ENCODE measurements at regions not wholly inside any gene's neighbourhood (a gene's known extent, or its start where the extent isn't known, plus 50 kb on each side); places are given as distances from the start of the nearest gene placed in this dataset.

GRCh38 chr5:108623826-108624225, 123.9 kb upstream of the FER start:
- no peaks in the 10 kb centered on the region for H3K27me3 ChIP-seq (ENCODE audit: control insufficient read depth in 2 of 2, insufficient read depth in 2 of 2, low read length in 2 of 2)
- no peak overlapping the region for H3K27ac ChIP-seq (ENCODE audit: low read depth, low read length)
- Mint-ChIP-seq H3K4me1 (no peaks in the 10 kb centered on the region), H3K27me3 (peaks cover 2 to 11% (median 6%) of the 10 kb centered on the region in 5 donors), H3K27ac (no peak overlapping the region), H3K4me3 (no peak overlapping the region), H3K9me3 (peaks cover 0 to 1% (median 0%) of the 10 kb centered on the region in 11 donors), H3K36me3 (no peaks in the 10 kb centered on the region)
- no peak for ATAC-seq
- ChIA-PET POLR2A (no interaction called here), CTCF (interaction anchor here (0.7 kb wide), 1 partner anchor 362 kb away, joined by 3 read pairs; no protein-coding TSS in a partner anchor)
- H3K4me3 ChIP-seq (ENCODE audit: low read length): no peak overlapping the region
- H3K36me3 ChIP-seq (ENCODE audit: control insufficient read depth in 2 of 3, insufficient read depth in 3 of 3, low read length in 3 of 3): no peaks in the 10 kb centered on the region
- intact Hi-C loops (cut with micrococcal nuclease): no loop called here
- no peaks in the 10 kb centered on the region for H3K9me3 ChIP-seq (ENCODE audit: control insufficient read depth in 2 of 3, low read length in 3 of 3)
- DNase-seq: no peak
- no peaks in the 10 kb centered on the region for H3K4me1 ChIP-seq (ENCODE audit: control insufficient read depth in 2 of 2, insufficient read depth in 2 of 2, low read length in 2 of 2)

- peaks cover 0 to 5% (median 3%) of the 10 kb centered on the region in 11 donors for H3K9me3 Mint-ChIP-seq
- H3K4me3 Mint-ChIP-seq: no peak overlapping the region
- no peaks in the 10 kb centered on the region for H3K4me1 Mint-ChIP-seq
- ATAC-seq: no peak
- DNase-seq: no peak
- H3K27ac Mint-ChIP-seq: no peak overlapping the region
- H3K27me3 Mint-ChIP-seq: peaks cover 0 to 16% (median 12%) of the 10 kb centered on the region in 5 donors
- intact Hi-C loops (cut with micrococcal nuclease): no loop called here
- no peaks in the 10 kb centered on the region for H3K36me3 ChIP-seq (ENCODE audit: control insufficient read depth in 2 of 3, insufficient read depth in 3 of 3, low read length in 3 of 3)
- H3K27ac ChIP-seq (ENCODE audit: low read depth, low read length): no peak overlapping the region
- no peaks in the 10 kb centered on the region for H3K9me3 ChIP-seq (ENCODE audit: control insufficient read depth in 2 of 3, low read length in 3 of 3)
- H3K36me3 Mint-ChIP-seq: no peaks in the 10 kb centered on the region
- H3K4me3 ChIP-seq (ENCODE audit: low read length): no peak overlapping the region
- no peaks in the 10 kb centered on the region for H3K27me3 ChIP-seq (ENCODE audit: control insufficient read depth in 2 of 2, insufficient read depth in 2 of 2, low read length in 2 of 2)
- ChIA-PET CTCF (no interaction called here), POLR2A (no interaction called here)
- H3K4me1 ChIP-seq (ENCODE audit: control insufficient read depth in 2 of 2, insufficient read depth in 2 of 2, low read length in 2 of 2): no peaks in the 10 kb centered on the region
Observed at GRCh38 chr5:108620516-108620915, 127.2 kb upstream of the FER start.

- Histone ChIP-seq H3K4me1 (ENCODE audit: control insufficient read depth in 2 of 2, insufficient read depth in 2 of 2, low read length in 2 of 2) (no peaks in the 10 kb centered on the region), H3K27ac (ENCODE audit: low read depth, low read length) (no peak overlapping the region), H3K36me3 (ENCODE audit: control insufficient read depth in 2 of 3, insufficient read depth in 3 of 3, low read length in 3 of 3) (no peaks in the 10 kb centered on the region), H3K4me3 (ENCODE audit: low read length) (no peak overlapping the region), H3K27me3 (ENCODE audit: control insufficient read depth in 2 of 2, insufficient read depth in 2 of 2, low read length in 2 of 2) (no peaks in the 10 kb centered on the region), H3K9me3 (ENCODE audit: control insufficient read depth in 2 of 3, low read length in 3 of 3) (no peaks in the 10 kb centered on the region)
- H3K36me3 Mint-ChIP-seq: no peaks in the 10 kb centered on the region
- intact Hi-C loops (cut with micrococcal nuclease): no loop called here
- ChIA-PET POLR2A (no interaction called here), CTCF (no interaction called here)
- H3K27me3 Mint-ChIP-seq: peaks cover 0 to 17% (median 12%) of the 10 kb centered on the region in 5 donors
- H3K9me3 Mint-ChIP-seq: peaks cover 0 to 6% (median 3%) of the 10 kb centered on the region in 11 donors
- no peak overlapping the region for H3K27ac Mint-ChIP-seq
- no peak for DNase-seq
- no peaks in the 10 kb centered on the region for H3K4me1 Mint-ChIP-seq
- ATAC-seq: no peak
- no peak overlapping the region for H3K4me3 Mint-ChIP-seq
Observed at GRCh38 chr5:108619815-108620214, 127.9 kb upstream of the FER start.

- no peaks in the 10 kb centered on the region for H3K9me3 ChIP-seq (ENCODE audit: control insufficient read depth in 2 of 3, low read length in 3 of 3)
- ATAC-seq (no peak), DNase-seq (no peak)
- no peaks in the 10 kb centered on the region for H3K4me1 Mint-ChIP-seq
- intact Hi-C loops (cut with micrococcal nuclease): no loop called here
- peaks cover 0 to 13% (median 3%) of the 10 kb centered on the region in 11 donors for H3K9me3 Mint-ChIP-seq
- ChIA-PET POLR2A (no interaction called here), CTCF (no interaction called here)
- no peaks in the 10 kb centered on the region for H3K27me3 ChIP-seq (ENCODE audit: control insufficient read depth in 2 of 2, insufficient read depth in 2 of 2, low read length in 2 of 2)
- no peak overlapping the region for H3K4me3 Mint-ChIP-seq
- peaks cover 0 to 22% (median 12%) of the 10 kb centered on the region in 5 donors for H3K27me3 Mint-ChIP-seq
- no peaks in the 10 kb centered on the region for H3K36me3 ChIP-seq (ENCODE audit: control insufficient read depth in 2 of 3, insufficient read depth in 3 of 3, low read length in 3 of 3)
- H3K4me3 ChIP-seq (ENCODE audit: low read length): no peak overlapping the region
- no peak overlapping the region for H3K27ac Mint-ChIP-seq
- peaks cover 0 to 4% (median 0%) of the 10 kb centered on the region in 5 donors for H3K36me3 Mint-ChIP-seq
- H3K4me1 ChIP-seq (ENCODE audit: control insufficient read depth in 2 of 2, insufficient read depth in 2 of 2, low read length in 2 of 2): no peaks in the 10 kb centered on the region
- no peak overlapping the region for H3K27ac ChIP-seq (ENCODE audit: low read depth, low read length)
Observed at GRCh38 chr5:108617467-108618435, 129.9 kb upstream of the FER start.

GRCh38 chr5:108615216-108615615, 132.5 kb upstream of the FER start:
- ChIA-PET POLR2A (no interaction called here), CTCF (no interaction called here)
- Mint-ChIP-seq H3K36me3 (peaks cover 0 to 6% (median 0%) of the 10 kb centered on the region in 5 donors), H3K9me3 (peaks cover 0 to 27% (median 7%) of the 10 kb centered on the region in 11 donors), H3K27ac (no peak overlapping the region), H3K4me1 (no peaks in the 10 kb centered on the region), H3K27me3 (peaks cover 0 to 29% (median 16%) of the 10 kb centered on the region in 5 donors), H3K4me3 (no peak overlapping the region)
- Histone ChIP-seq H3K9me3 (ENCODE audit: control insufficient read depth in 2 of 3, low read length in 3 of 3) (no peaks in the 10 kb centered on the region), H3K27me3 (ENCODE audit: control insufficient read depth in 2 of 2, insufficient read depth in 2 of 2, low read length in 2 of 2) (no peaks in the 10 kb centered on the region), H3K36me3 (ENCODE audit: control insufficient read depth in 2 of 3, insufficient read depth in 3 of 3, low read length in 3 of 3) (no peaks in the 10 kb centered on the region), H3K27ac (ENCODE audit: low read depth, low read length) (no peak overlapping the region), H3K4me1 (ENCODE audit: control insufficient read depth in 2 of 2, insufficient read depth in 2 of 2, low read length in 2 of 2) (no peaks in the 10 kb centered on the region), H3K4me3 (ENCODE audit: low read length) (no peak overlapping the region)
- intact Hi-C loops (cut with micrococcal nuclease): no loop called here
- DNase-seq (no peak), ATAC-seq (no peak)

- no peaks in the 10 kb centered on the region for H3K4me1 ChIP-seq (ENCODE audit: control insufficient read depth in 2 of 2, insufficient read depth in 2 of 2, low read length in 2 of 2)
Observed at GRCh38 chr5:108607421-108607820, 140.3 kb upstream of the FER start.

GRCh38 chr5:108606185-108606584, 141.5 kb upstream of the FER start:
- Mint-ChIP-seq H3K9me3 (peaks cover 0 to 9% (median 3%) of the 10 kb centered on the region in 11 donors), H3K27me3 (peaks cover 0 to 15% (median 4%) of the 10 kb centered on the region in 5 donors), H3K27ac (no peak overlapping the region), H3K4me3 (no peak overlapping the region), H3K36me3 (no peaks in the 10 kb centered on the region), H3K4me1 (peaks cover 0 to 5% (median 0%) of the 10 kb centered on the region in 7 donors)
- DNase-seq (no peak), ATAC-seq (no peak)
- CTCF ChIA-PET: no interaction called here
- H3K4me3 ChIP-seq (ENCODE audit: low read length): no peak overlapping the region
- intact Hi-C loops (cut with micrococcal nuclease): no loop called here
- no peaks in the 10 kb centered on the region for H3K27me3 ChIP-seq (ENCODE audit: control insufficient read depth in 2 of 2, insufficient read depth in 2 of 2, low read length in 2 of 2)
- H3K36me3 ChIP-seq (ENCODE audit: control insufficient read depth in 2 of 3, insufficient read depth in 3 of 3, low read length in 3 of 3): no peaks in the 10 kb centered on the region
- POLR2A ChIA-PET: no interaction called here
- H3K4me1 ChIP-seq (ENCODE audit: control insufficient read depth in 2 of 2, insufficient read depth in 2 of 2, low read length in 2 of 2): no peaks in the 10 kb centered on the region
- H3K9me3 ChIP-seq (ENCODE audit: control insufficient read depth in 2 of 3, low read length in 3 of 3): no peaks in the 10 kb centered on the region
- H3K27ac ChIP-seq (ENCODE audit: low read depth, low read length): no peak overlapping the region

More at GRCh38 chr5:108607421-108607820, 140.3 kb upstream of the FER start:
- Histone ChIP-seq H3K27ac (ENCODE audit: low read depth, low read length) (no peak overlapping the region), H3K4me3 (ENCODE audit: low read length) (no peak overlapping the region), H3K9me3 (ENCODE audit: control insufficient read depth in 2 of 3, low read length in 3 of 3) (no peaks in the 10 kb centered on the region), H3K36me3 (ENCODE audit: control insufficient read depth in 2 of 3, insufficient read depth in 3 of 3, low read length in 3 of 3) (no peaks in the 10 kb centered on the region), H3K27me3 (ENCODE audit: control insufficient read depth in 2 of 2, insufficient read depth in 2 of 2, low read length in 2 of 2) (no peaks in the 10 kb centered on the region)
- intact Hi-C loops (cut with micrococcal nuclease): no loop called here
- no peak for ATAC-seq
- H3K9me3 Mint-ChIP-seq: peaks cover 0 to 17% (median 7%) of the 10 kb centered on the region in 11 donors
- peaks cover 0 to 16% (median 13%) of the 10 kb centered on the region in 5 donors for H3K27me3 Mint-ChIP-seq
- H3K36me3 Mint-ChIP-seq: peaks cover 0 to 6% (median 0%) of the 10 kb centered on the region in 5 donors
- H3K4me1 Mint-ChIP-seq: peaks cover 0 to 5% (median 0%) of the 10 kb centered on the region in 7 donors
- no peak for DNase-seq
- H3K27ac Mint-ChIP-seq: no peak overlapping the region
- CTCF ChIA-PET: no interaction called here
- POLR2A ChIA-PET: no interaction called here
- no peak overlapping the region for H3K4me3 Mint-ChIP-seq
